ENCODE measurements at regions not wholly inside any gene's neighbourhood (a gene's known extent, or its start where the extent isn't known, plus 50 kb on each side); places are given as distances from the start of the nearest gene placed in this dataset.

DNA sequence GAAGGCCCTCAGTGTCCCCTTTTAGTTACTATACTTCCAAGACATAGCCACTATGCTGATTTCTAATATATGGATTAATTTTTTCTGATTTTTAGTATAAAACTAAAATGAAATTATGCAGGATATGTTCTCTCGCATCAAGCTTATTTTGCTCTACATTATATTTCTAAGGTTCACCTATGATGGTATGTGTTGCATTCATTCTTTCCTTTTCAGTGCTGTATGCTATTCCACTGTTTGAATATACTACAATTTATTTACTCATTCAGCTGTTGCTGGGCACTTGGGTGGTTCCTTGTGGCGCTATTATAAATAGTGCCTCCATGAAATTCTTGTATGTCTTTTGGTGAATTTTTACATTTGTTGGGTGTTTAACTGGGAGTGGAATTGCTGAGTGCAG, 230.3 kb downstream of the ATG4C start:
- peaks cover 5% of the 10 kb centered on the region for H3K27me3 ChIP-seq (replicated peaks; ENCODE audit: insufficient read depth)
- H3K27ac ChIP-seq: no peak overlapping the region
- no peaks in the 10 kb centered on the region for H3K36me3 ChIP-seq
- intact Hi-C loops (cut with DNase I): no loop called here
- H3K4me1 ChIP-seq (replicated peaks): peaks cover 3% of the 10 kb centered on the region
- no peak for TF ChIP-seq POLR2A (IDR thresholded peaks at IDR 0.05)
- TF ChIP-seq, protein P1, sequence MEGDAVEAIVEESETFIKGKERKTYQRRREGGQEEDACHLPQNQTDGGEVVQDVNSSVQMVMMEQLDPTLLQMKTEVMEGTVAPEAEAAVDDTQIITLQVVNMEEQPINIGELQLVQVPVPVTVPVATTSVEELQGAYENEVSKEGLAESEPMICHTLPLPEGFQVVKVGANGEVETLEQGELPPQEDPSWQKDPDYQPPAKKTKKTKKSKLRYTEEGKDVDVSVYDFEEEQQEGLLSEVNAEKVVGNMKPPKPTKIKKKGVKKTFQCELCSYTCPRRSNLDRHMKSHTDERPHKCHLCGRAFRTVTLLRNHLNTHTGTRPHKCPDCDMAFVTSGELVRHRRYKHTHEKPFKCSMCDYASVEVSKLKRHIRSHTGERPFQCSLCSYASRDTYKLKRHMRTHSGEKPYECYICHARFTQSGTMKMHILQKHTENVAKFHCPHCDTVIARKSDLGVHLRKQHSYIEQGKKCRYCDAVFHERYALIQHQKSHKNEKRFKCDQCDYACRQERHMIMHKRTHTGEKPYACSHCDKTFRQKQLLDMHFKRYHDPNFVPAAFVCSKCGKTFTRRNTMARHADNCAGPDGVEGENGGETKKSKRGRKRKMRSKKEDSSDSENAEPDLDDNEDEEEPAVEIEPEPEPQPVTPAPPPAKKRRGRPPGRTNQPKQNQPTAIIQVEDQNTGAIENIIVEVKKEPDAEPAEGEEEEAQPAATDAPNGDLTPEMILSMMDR (IDR thresholded peaks at IDR 0.05): no peak
- TF ChIP-seq POLR2AphosphoS5 (IDR thresholded peaks at IDR 0.05): no peak
- no peak for DNase-seq (ENCODE audit: low spot score)
- no peak overlapping the region for H3K4me3 ChIP-seq
- no peaks in the 10 kb centered on the region for H3K9me3 ChIP-seq
- 97% methylated on average over 2 of the region's 2 CpGs for WGBS

DNA sequence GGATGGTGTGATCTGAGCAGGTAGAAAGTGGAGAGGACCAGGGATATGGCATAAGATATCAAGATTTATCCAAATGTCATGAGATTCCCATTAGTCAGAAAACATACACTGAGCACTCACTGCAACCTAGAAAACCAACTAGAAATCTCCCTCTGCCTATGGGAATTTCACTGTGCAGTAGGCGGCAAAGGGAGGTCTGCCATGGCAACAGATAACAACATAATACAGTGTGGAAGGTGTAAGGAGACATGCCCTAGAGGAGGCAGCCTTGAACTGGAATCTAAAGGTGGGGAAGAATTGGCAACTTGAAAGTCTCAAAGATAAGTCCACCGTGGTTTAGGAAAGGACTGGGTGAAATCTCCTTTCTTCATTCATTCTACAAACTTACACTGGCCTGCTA, 238.4 kb downstream of the ATG4C start:
- no peak overlapping the region for H3K27ac ChIP-seq

GRCh38 chr1:63023171-63023570, 239.2 kb downstream of the ATG4C start:
- no peak for DNase-seq (ENCODE audit: low spot score)
- H3K4me1 ChIP-seq (replicated peaks): no peaks in the 10 kb centered on the region
- H3K27ac ChIP-seq: no peak overlapping the region
- H3K4me3 ChIP-seq: no peak overlapping the region
- WGBS: 83% methylated on average over 7 of the region's 7 CpGs
- TF ChIP-seq, protein P1 (IDR thresholded peaks at IDR 0.05): no peak
- TF ChIP-seq POLR2A (IDR thresholded peaks at IDR 0.05) (no peak), POLR2AphosphoS5 (IDR thresholded peaks at IDR 0.05) (no peak)
- no peaks in the 10 kb centered on the region for H3K36me3 ChIP-seq
- H3K9me3 ChIP-seq: no peaks in the 10 kb centered on the region
- no peaks in the 10 kb centered on the region for H3K27me3 ChIP-seq (replicated peaks; ENCODE audit: insufficient read depth)
- intact Hi-C loops (cut with DNase I): no loop called here

More for the DNA sequence above, 238.4 kb downstream of the ATG4C start:
- no peaks in the 10 kb centered on the region for H3K9me3 ChIP-seq
- intact Hi-C loops (cut with DNase I): no loop called here
- 76% methylated on average over 2 of the region's 2 CpGs for WGBS
- H3K4me3 ChIP-seq: no peak overlapping the region
- DNase-seq (ENCODE audit: low spot score): no peak
- H3K36me3 ChIP-seq: no peaks in the 10 kb centered on the region
- H3K27me3 ChIP-seq (replicated peaks; ENCODE audit: insufficient read depth): no peaks in the 10 kb centered on the region
- H3K4me1 ChIP-seq (replicated peaks): no peaks in the 10 kb centered on the region
- TF ChIP-seq POLR2AphosphoS5 (IDR thresholded peaks at IDR 0.05): no peak

DNA sequence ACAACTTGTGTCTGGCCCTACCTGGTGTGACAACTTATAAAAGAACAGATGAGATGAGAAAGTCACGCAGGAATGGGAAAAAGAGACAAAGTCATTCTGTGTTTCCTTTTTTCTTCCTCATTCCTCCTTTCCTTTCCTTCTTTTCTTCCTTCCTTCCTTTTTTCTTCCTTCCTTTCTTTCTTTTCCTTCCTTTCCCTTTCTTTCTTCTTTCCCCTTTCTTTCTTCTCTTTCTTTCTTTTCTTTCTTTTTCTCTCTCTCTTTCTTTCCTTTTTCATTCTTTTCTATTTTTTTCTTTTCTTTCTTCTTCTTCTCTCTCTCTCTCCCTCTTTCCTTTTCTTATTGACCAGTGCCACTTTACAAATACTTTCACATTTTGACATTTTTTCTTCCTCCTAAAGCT, 239.7 kb downstream of the ATG4C start:
- H3K9me3 ChIP-seq: no peaks in the 10 kb centered on the region
- no peak for TF ChIP-seq POLR2A (IDR thresholded peaks at IDR 0.05)
- TF ChIP-seq POLR2AphosphoS5 (IDR thresholded peaks at IDR 0.05): no peak
- TF ChIP-seq, protein P1 (IDR thresholded peaks at IDR 0.05): no peak
- no peak for DNase-seq (ENCODE audit: low spot score)
- intact Hi-C loops (cut with DNase I): no loop called here
- 89% methylated on average over 1 of the region's 1 CpG for WGBS
- no peaks in the 10 kb centered on the region for H3K4me1 ChIP-seq (replicated peaks)
- no peaks in the 10 kb centered on the region for H3K27me3 ChIP-seq (replicated peaks; ENCODE audit: insufficient read depth)
- H3K4me3 ChIP-seq: no peak overlapping the region
- H3K36me3 ChIP-seq: no peaks in the 10 kb centered on the region
- no peak overlapping the region for H3K27ac ChIP-seq

GRCh38 chr1:63024132-63024531, 240.2 kb downstream of the ATG4C start:
- H3K36me3 ChIP-seq: no peaks in the 10 kb centered on the region
- no peaks in the 10 kb centered on the region for H3K4me1 ChIP-seq (replicated peaks)
- H3K27ac ChIP-seq: no peak overlapping the region
- no peaks in the 10 kb centered on the region for H3K27me3 ChIP-seq (replicated peaks; ENCODE audit: insufficient read depth)
- intact Hi-C loops (cut with DNase I): no loop called here
- 9% methylated on average over 1 of the region's 1 CpG for WGBS
- H3K9me3 ChIP-seq: no peaks in the 10 kb centered on the region
- DNase-seq (ENCODE audit: low spot score): no peak
- TF ChIP-seq POLR2A (IDR thresholded peaks at IDR 0.05) (no peak), POLR2AphosphoS5 (IDR thresholded peaks at IDR 0.05) (no peak)
- TF ChIP-seq, protein P1 (IDR thresholded peaks at IDR 0.05): no peak
- H3K4me3 ChIP-seq: no peak overlapping the region

Measured in prostate gland (tissue), 2 donors.